NCI-H2196 treated with DMSO at 0.1 percent for 48 hours (cell line): ENCODE measurements at regions not wholly inside any gene's neighbourhood (a gene's known extent, or its start where the extent isn't known, plus 50 kb on each side); places are given as distances from the start of the nearest gene placed in this dataset.

Experiments used
- DNase-seq: peaks from one replicate; lab custom pipeline; 2025; ENCODE audit not compliant: unreplicated experiment; lab: John Stamatoyannopoulos, UW

DNA sequence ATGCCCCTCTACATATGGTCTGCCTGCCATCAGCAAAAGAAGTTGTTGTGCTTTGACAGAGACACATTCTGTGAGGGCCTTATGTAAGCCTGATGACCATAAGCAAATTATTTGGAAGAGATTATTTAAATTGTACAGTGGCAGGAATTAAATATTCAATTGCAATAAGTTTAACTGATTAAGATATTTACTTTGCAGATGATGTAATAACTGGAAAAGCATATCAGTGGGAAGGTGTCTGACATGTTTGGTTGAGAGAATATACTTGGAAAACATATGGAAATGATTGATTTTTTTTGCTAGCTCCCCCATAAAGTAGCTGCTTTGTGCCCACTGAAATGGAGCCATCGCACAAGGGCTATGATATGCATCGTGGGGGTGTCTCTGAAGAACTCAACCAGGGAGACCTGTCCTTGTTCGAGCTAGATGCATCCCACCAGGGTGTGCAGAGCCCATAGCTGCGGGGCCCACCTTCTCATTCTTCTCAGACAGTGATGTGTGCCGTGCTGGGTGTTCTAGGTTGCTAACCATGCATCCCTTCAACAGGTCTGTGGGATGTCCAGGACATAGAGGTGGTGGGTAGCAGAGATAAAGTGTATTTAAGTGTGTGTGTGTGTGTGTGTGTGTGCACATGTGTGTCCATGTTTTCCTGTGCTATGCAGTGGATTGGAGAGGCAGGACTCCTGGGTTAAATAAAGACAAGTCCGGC lies 90.4 kb upstream of the PARD3B start:
- no peak for DNase-seq

DNA sequence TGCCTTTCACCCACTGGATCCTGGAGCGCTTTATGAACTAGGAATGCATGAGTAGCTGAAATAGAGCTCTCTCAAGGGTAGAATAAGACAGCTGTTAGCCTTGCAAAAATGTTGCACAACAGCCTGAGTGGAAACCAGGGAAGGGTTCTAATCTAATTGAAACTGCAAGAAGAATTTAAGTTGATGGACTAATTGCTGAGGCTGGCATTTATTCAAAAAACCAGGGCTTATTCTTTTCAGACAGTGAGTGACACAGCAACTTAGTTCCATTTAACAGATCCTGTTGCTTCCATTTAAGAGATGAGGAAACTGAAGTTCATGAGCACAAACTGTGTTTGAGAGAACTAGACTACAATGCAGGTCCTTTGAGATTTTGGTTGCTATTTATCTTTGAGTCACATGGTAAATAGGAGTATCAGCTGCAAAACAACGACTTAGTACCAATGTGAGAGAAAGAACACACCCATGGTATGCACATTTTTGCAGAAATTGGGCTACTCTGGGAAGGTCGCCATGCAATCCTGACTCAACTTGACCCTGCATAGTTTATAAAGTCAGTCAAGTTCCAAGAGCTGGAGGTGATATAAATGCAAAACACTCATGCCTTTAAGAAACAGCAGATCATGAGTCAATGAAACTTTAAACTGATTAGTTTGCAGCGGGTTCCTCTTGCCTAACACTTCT lies 76.4 kb upstream of the PARD3B start:
- no peak for DNase-seq

DNA sequence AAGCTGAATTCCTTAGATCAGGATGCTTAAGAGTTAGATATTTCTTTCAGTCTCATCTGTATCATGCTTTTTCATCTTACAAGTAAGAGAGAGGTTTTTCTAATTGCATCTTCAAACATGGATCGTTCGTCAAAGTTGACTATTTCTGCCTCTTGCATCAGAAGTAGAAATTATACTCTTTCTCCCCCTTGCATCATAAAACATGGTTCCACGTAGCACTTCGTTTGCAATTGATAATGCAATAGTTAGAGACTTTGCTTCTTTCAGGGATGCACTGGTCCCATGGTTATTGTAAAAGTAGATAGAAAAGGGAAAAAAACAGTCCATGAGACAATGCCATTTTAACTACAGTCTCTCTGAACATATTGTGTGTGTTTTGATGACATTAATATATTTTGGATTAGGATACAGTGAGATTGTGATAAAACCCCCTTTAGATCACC lies 75.1 kb upstream of the PARD3B start:
- DNase-seq: no peak

DNA sequence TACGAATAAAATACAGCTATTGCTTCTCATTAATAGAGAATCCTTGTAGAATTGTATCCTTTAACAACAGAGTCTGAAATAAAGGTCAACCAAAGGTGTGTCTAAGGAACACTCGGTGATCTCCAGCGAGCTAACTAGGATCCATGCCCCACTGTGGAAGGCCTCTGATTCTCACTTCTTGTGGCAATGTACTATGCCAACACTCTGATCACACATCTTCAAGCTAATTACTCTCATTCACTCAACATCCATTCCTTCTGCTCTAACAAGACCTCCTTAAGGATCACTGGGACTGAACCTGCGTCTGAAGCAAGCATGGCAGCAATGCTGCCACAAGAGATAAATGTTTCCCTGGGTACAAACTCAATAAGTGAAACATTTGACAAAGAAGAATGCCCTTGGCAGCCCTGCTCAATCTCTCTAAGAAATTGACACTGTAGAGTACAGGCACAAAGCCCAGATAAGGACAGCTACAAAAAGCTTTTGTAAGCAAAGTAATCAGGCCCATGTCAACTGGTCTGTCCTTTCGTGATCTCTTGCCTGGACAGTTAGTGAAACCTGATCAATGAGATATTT lies 74.6 kb upstream of the PARD3B start:
- DNase-seq: no peak

DNA sequence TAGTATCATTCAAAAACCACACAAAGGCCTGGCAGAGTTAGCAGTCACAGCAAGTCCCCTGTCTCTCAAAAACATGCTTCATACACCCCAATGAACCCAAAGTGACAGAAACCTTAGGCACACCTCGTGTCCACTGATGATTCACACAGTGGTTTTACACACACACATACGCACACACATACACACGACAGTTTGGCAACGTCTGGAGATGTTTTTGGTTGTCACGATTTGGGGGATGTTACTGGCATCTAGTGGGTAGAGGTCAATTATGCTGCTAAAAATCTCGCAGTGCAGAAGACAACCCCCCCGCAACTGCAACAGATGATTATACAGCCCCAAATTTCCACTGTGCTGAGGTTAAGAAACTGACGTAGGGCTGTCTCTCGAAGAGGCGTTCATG lies 72.9 kb upstream of the PARD3B start:
- no peak for DNase-seq

DNA sequence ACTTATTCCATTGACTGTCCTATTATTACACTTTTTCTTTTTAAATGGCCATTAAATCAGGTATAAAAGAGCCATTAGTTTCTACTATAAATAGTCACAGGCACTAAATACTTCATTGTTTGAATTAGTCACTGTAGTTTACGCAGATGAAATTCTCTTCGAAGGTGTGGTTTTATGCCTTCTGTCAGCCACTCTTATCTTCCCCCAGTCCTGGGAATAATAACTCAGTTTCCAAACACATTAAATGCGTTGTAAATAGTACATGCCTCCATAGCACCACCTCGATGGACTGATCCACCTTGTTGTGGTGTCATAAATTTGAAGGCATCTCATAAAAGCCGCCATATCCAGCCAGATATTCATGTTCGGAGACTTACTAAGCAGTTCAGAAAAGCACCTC lies 72.1 kb upstream of the PARD3B start:
- DNase-seq: no peak

DNA sequence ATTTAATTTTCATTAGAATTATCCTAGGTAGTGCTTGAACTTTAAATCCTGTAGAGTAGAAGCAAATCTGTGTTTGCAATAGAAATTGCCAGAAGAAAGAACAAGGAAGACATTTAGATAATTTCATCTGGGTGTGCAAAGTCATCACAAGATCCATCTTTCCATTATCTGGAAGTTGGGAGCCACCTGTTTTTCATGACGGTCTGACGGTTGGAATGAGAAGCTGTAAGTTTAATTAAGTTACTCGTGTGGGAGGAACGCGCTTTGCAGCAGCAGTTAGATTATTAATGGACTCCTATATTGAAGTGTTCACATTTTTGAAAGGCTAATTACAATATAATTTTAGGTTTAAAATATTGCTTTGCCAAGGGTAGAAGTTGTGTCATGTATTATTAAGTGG lies 69.9 kb upstream of the PARD3B start:
- DNase-seq: no peak

DNA sequence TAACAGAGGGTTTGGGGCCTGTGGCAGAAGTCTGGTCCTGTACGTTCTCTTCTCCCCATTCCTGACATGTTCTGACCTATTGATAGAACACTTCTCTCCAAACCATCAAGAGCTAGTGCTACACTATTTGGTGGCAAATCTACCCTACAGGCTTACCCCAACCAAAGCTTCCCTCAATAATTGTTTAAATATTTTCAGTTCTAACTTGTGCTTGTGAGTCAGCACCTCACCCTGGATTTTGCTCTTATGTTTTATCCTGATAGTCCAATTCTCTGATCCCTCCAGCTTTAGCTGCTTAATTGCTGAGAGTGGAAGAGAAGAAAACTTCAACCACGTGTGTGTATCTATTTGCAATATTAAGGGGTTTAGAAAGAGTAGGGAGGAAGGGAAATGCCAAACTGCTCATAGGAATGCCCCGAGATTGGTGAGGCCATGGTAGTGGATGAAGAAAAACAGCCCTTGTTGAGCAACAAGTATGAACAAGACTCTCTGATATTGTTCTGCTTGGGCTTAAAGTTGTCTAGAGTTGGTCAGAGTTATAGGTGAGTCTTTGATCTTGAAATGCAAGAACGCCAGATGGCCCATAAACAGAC lies 67.8 kb upstream of the PARD3B start:
- DNase-seq: no peak

DNA sequence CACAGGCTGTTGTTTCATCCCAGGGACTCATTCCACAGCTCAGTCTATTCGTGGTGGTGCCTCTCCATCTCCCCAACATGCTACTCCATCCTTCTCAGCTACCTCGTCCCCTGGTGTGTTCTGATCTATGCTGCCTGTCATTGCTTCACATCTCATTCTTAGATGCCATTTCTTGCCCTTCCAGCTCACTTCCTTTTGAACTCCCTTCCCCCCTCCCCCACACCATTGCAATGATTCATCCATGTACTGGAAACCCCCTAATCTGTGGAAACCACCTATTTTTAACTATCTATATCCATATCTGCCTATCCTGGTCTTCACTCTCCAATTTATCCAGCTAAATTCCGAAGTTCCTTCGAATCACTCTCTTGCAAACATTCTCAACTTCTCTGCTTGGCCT lies 65.7 kb upstream of the PARD3B start:
- DNase-seq: no peak

DNA sequence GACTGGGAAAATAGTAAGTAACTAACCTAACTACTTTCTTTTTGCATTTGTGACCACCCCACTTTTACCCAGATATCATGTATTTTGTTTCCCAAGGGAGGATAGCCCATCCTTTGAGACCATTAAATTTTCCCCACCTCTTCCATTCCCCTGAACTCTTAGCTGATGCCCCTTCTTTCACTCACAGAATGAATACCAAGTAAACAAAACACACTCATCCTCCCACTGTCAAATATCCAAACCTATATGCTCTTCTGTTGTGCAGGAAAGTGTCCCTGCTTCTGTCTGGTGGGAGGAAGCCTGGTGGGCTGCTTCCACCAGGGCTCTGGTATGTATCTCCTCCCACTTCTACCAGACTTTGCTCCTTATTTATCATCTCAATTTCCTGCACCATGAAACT lies 64.6 kb upstream of the PARD3B start:
- no peak for DNase-seq

DNA sequence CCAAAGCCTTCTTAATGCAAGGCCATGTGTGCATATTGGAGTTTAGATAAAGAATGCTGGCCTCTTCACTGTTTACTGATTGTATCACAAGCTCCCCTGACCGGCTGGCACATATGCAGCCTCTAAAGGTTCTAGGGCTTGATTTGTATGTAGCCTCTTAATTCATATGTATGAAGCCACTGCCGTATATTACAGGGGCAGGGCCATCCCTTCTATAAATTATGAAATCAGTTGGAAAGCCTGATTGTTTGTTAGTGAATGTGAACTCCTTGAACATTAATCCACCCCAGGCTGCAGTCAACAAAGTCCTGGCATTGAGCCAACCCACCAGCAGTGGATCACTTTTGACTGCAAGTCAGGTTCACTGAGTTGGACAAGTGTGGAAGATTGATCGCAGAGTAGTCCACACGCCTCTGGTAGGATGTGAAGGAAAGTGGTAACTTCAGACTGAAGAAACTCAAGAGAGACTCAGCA lies 61.6 kb upstream of the PARD3B start:
- no peak for DNase-seq

DNA sequence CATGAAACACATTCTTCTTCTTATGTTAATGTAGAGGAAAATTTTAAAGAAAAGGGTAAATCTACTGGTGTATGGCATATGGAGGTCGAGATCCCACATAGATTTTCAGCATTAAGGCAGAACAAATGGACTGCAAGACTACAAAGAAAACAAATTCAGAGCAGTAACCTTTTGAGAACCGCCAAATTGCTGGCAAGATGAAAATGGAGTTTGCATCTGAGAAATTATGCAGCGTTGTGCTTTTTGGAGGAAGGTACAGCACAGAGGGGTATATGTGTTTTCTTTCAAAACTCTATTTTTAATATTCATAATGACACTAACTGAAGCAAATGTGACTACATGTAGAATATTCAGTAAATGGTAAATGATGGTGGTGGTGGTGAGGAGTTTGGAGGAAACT lies 59.0 kb upstream of the PARD3B start:
- DNase-seq: no peak

DNA sequence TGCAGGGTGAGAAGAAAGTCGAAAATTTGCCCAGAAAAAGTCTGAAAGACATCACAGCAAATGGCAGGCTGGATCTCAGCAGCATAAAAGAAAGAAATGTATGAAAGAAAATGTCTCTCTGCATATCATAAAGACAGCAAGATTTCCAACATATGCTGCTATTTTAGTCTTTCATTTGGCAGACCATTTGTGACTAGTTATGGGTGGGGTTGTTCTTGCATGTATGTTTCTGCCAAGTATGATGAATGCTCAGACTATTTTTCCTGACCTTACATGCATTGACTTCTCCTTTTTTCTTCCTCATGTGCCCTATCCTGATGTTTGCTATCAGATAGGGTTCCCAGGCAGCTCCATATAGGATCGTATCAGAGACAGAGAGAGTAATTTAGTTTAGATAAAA lies 58.5 kb upstream of the PARD3B start:
- DNase-seq: no peak

DNA sequence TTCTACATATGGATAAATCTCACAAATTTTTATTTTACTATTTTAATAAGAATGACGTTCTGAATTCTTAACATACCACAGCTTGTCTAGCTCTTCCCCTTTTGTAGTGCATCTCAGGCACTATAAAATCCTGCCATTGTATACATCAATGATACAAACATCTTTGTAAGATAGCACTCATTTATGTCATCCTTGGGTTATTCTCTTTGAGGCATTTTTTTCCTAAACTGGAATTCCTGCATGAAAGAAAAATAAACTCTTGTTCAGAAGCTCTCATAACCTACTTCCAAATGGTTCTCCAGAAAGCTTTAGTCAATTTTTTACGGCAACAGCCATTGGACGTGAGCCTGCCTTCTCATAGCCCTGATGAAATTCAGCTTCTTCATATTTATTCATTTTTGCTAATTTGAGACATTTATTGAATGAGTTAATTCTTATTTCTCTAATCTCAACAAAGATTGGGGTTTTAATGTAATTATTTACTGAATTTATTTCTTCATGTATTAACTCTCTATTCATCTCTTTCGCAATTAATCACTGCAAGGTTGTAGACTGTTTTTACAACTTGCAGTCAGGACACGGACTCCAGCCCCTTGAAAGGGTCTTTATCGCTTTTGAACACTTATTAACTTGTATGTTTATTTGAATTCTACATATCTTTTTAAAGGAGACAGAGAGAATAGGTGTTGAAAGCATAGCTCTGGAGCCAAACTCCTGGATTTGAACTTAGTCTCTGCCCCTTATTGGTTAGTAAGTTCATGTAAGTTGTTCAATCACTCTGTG lies 57.6 kb upstream of the PARD3B start:
- DNase-seq: no peak

DNA sequence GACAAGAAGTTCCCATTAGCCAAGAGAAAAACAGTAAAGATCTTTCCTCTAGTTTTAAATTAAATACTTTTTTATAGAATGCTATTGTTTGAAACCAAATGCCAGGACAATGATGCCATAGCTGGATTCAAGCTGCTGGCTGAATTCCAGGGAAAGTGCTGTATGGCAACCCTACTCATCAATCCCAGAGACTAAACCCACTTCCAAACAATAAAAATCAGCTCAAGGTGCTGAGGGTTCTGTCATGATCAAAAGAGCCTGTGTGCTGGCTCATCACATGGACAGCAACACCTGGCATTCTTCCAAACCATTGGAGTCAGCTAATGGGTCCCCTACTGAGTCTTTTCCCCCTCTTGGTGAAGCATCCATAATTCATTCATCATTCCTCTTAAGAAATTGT lies 53.7 kb upstream of the PARD3B start:
- no peak for DNase-seq

DNA sequence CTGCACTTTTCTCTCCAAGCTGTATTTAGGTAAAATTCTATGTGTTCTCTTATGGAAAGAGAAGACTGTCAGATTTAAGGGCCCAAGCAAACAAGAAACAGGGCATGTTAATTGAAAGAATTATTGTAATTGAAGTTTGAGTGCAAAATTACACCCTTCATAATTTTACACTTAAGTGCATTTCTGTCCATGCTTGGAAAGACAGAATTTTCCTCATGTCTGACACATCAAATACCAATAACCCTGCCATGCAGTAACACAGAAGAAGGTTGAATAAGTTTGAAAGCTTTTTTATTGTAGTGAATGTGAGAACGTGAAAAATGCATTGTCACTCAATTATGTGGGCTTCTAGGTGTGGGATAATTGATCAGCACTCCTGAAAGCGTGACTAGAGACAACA lies 52.9 kb upstream of the PARD3B start:
- DNase-seq: no peak

DNA sequence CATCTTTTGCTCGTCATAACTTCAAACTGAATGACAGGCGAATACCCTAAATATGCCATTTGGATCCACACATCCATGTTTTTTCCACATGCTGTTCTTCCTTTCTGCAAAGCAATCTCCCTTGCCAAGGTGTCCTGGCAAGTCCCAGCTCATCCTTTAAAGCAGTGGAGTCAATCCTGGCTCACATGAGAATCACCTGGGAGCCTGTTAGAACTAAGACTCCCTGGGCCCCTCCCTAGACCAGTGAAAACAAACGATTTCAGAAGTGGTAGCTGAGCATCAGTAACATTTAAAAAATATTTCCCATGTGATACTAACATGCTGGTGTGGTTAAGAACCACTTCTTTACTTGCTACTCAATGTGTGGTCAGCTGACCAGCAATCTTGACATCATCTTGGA lies 50.6 kb upstream of the PARD3B start:
- no peak for DNase-seq

DNA sequence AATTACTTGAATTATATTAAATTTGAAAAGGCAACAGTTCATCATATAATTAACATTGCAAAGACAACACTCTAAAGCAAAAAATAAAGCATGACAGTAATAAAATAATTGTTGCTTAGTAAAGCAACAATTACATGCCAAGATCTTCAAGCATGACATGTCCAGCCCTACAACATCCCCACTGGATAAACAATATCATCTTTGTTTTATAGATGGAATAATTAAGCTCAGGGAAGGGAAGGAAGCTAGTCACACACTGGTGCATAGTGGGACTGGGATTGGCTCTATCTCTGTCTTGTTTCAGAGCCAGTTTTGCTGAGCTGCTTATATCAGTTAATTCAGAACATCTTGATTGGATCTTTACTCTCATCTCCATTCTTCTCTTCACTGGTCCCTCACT lies 49.9 kb upstream of the PARD3B start:
- DNase-seq: no peak
